Gastrocnemius medialis (tissue), 4 donors: ENCODE measurements at regions not wholly inside any gene's neighbourhood (a gene's known extent, or its start where the extent isn't known, plus 50 kb on each side); places are given as distances from the start of the nearest gene placed in this dataset.

ENCODE experiments used
- CTCF ChIP-seq, 5 experiments: fragments of 450-650 bp in 3 of 5; fragments of 200-600 bp in 2 of 5; sonication (generic) in 2 of 5; IDR thresholded peaks in 4 of 5; conservative IDR thresholded peaks in 1 of 5; 1 replicate in 4 of 5; 2 replicates in 1 of 5; pipeline ENCODE4 v1.5.1; 2016 to 2019; ENCODE audit warnings: antibody characterized with exemption in 5 of 5, mild to moderate bottlenecking in 3 of 5, moderate library complexity in 3 of 5
- POLR2A ChIP-seq, 2 donors: fragments of 450-650 bp; IDR thresholded peaks; one replicate each; pipeline ENCODE4 v1.6.1; 2017; ENCODE audit warnings: antibody characterized with exemption in 2 of 2, mild to moderate bottlenecking in 2 of 2, moderate library complexity in 2 of 2

GRCh38 chr2:59570818-59571217 lies 982.6 kb downstream of the BCL11A start:
- TF ChIP-seq CTCF (IDR thresholded peaks at IDR 0.05 in 4 of 5, conservative IDR thresholded peaks at IDR 0.05 in 1 of 5) (no peak), POLR2A (IDR thresholded peaks at IDR 0.05) (no peak)
